ENCODE measurements at regions not wholly inside any gene's neighbourhood (a gene's known extent, or its start where the extent isn't known, plus 50 kb on each side); places are given as distances from the start of the nearest gene placed in this dataset.
"Not testable (repeated sequence)": the region's sequence is repeated elsewhere in the genome, so short reads cannot be mapped to it uniquely, and the experiment has no call there.

DNA sequence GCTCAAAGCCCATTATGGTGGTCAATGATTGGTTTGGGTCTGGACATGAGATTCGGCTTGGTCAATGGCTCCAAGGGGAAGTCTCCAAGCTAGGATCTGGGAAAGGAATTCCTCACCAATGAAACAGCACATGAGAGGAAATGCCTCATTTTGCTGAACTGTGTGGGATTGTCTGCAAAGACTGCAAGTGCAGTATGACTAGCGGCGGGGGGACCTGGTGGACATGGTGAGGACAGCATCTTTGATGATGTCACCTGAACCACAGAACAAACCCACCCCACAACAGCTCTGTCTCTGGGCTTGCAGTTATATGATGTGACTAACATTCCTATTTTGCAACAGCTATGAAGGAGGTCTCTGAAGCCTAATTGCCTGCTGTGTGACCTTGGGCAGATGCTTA, 50.6 kb upstream of the NKD1 start:
- no peak overlapping the region for H3K4me3 ChIP-seq (ENCODE audit: low read depth, low read length)

DNA sequence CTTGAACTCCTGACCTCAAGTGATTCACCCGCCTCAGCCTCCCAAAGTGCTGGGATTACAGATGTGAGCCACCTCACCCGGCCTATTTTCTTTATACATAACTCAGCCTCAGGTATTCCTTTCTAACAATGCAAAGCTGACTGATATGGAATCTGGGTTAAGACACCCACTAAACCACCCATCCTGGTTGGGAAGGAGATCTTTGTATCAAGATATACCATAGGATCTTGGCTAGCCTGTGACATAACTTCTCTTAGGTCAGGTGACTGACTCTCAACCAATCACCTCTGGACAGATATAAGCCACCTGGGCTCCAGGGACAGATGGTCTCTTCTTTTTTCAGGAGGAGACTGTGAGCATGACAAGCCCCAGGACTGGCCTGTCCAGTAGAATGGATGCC, 51.2 kb upstream of the NKD1 start:
- H3K4me3 ChIP-seq (ENCODE audit: low read depth, low read length), result no peak overlapping the region

DNA sequence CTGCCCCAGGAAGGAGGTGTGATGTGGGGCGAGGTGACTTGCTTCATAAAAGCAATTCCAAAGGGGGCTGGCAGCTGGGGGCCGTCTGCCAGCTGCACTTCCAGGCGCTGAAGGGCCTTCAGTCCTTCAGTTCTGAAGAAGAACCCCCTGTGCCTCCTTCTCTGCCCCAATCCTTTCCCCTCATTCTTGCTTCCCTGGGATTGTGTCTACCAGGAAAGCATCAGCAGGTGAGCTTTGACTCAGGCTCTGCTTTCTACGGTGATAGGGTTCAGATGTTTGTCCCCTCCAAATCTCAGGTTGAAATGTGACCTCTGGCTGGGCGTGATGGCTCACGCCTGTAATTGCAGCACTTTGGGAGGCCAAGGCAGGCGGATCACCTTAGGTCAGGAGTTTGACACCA, 52.5 kb upstream of the NKD1 start:
- H3K4me3 ChIP-seq (ENCODE audit: low read depth, low read length), result no peak overlapping the region

DNA sequence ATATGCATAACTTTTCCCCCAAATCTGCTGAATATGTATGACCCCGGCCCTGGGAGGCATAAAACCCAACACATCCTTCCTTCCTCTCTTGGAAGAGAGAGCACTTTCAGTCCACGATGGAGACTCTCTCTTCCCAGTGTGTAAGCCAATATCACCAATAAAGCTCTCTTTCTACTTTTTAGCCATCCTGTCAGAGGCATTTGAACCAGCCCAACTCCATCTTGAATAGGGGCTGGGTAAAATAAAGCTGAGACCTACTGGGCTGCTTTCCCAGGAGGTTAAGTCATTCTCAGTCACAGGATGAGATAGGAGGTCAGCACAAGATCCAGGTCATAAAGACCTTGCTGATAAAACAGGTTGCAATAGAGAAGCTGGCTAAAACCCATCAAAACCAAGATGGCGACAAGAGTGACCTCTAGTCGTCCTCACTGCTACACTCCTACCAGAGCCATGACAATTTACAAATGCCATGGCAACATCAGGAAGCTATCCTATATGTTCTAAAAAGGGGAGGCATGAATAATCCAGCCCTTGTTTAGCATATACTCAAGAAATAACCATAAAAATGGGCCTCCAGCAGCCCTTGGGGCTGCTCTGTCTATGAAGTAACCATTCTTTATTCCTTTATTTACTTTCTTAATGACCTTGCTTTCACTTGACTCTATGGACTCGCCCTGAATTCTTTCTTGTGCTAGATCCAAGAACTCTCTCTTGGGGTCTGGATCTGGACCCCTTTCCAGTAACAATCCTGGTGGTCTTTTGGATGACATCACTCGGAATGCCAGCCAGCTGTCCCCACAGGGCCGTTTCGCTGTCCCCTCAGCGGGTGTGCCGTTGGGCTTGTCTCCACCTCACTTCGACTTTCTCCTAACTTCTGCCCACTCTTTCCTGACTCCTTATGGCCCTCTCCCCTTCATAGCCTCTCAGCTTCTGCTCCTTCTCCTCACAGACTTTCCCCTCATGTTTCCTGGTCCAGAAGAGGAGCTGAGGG, 53.4 kb upstream of the NKD1 start:
- H3K4me3 ChIP-seq (ENCODE audit: low read depth, low read length), result no peak overlapping the region

DNA sequence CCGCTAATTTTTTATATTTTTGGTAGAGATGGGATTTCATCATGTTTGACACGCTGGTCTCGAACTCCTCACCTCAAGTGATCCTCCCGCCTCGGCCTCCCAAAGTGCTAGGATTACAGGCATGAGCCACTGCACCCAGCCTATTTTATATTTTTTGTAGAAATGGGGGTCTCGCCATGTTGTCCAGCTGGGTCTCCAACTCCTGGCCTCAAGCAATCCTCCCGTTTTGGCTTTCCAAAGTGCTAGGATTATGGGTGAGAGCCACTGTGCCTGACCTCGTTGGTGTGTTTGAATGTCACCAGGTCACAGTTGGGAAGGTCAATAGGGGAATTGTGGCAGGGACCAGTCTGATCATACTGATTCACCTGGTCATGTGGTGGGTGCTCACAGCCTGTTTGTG, 56.7 kb upstream of the NKD1 start:
- H3K4me3 ChIP-seq (ENCODE audit: low read depth, low read length), result no peak overlapping the region

DNA sequence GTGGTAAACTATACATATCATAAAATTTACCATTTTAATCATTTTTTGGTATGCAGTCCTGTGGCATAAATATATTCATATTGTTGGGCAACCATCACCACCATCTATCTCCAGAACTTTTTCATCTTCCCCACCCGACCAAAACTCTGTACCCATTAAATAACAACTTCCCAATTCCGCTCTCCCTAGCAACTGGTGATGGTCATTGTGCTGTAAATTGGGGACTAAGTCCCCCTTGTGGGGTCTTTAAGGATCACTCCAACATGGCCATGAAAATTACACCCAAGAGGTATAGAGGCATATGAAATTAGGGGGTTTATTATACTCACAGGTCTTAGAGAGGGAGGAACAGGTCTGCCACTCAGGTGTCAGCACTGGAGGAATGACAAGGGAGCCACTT, 57.4 kb upstream of the NKD1 start:
- H3K4me3 ChIP-seq (ENCODE audit: low read depth, low read length), result no peak overlapping the region

DNA sequence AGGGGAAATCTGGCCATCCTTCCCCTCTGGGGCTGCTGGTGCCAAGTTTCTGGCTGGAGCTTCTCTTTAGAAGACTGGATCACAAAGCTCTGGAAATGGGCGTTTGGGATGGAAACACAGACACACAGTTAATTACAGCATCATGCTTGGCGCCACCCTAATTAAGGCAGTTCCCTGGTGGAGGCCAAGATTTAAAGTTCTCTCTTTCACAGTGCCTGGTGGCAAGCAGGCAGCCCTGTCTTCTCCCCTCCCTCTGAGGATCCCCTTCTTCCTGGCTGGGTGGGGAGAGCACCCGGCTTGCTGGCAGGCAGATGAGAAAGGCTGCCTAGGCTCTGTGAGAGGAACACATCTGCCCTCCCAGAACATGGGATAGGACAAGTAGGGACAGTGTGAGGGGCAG, 59.0 kb upstream of the NKD1 start:
- no peak overlapping the region for H3K4me3 ChIP-seq (ENCODE audit: low read depth, low read length)

DNA sequence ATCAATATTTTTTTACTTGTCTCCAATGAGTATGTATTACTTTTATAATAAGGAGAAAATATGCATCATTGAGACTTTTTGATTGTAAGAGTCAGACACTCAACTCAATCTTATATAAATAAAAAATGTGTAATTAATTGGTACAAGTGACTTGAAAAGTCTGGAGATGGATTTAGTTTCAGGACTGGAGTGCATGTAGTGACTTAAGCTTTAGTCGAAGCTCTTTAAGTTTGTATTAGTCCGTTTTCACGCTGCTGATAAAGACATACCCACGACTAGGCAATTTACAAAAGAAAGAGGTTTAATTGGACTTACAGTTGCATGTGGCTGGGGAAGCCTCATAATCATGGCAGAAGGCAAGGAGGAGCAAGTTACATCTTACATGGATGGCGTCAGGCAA, 60.7 kb upstream of the NKD1 start:
- H3K4me3 ChIP-seq (ENCODE audit: low read depth, low read length), result no peak overlapping the region

DNA sequence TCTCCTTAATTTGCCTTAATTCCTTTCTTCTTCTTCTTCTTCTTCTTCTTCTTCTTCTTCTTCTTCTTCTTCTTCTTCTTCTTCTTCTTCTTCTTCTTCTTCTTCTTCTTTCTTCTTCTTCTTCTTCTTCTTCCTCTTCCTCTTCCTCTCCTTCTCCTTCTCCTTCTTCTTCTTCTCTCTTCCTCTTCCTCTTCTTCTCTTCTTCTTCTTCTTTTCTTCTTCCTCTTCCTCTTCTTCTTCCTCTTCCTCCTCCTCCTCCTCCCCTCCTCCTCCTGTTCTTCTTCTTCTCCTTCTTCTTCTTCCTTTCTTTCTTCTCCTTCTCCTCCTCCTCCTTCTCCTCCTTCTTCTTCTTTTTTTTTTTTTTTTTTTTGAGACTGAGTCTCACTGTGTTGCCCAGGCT, 62.0 kb upstream of the NKD1 start:
- H3K4me3 ChIP-seq (ENCODE audit: low read depth, low read length), result not testable (repeated sequence)

DNA sequence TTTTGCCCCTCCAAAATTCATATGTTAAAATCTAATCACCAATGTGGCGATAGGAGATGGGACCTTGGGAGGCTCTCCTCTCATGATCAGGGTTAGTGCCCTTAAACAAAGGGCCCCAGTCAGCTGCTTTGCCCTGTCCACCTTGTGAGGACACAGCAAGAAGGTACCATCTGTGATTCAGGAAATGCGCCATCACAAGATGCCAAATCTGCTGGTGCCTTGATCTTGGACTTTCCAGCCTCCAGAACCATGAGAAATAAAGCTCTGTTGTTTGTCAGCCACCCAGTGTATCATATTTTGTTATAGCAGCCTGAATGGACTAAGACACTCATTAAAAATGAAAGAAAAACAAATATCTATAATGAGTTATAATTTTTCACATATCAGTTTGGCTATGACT, 63.0 kb upstream of the NKD1 start:
- no peak overlapping the region for H3K4me3 ChIP-seq (ENCODE audit: low read depth, low read length)

DNA sequence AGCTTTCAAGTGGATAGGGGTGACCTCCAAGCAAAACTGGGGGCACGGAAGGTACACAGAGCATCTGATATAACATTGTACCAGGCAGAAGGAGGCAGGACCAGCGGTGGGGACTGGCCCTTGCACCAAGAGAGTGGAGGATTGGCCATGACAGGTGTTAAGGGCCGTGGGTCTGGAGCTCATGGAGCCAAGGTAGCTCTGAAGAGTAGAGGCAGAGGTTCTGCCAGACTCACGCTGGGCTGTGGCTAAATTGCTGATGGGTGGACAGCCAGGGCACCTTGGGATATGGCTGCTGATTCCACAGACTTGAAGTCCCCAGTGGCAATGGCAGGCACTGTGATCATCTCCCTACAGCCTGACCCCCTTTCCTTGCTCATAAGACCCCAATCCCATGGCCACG, 65.9 kb upstream of the NKD1 start:
- no peak overlapping the region for H3K4me3 ChIP-seq (ENCODE audit: low read depth, low read length)

DNA sequence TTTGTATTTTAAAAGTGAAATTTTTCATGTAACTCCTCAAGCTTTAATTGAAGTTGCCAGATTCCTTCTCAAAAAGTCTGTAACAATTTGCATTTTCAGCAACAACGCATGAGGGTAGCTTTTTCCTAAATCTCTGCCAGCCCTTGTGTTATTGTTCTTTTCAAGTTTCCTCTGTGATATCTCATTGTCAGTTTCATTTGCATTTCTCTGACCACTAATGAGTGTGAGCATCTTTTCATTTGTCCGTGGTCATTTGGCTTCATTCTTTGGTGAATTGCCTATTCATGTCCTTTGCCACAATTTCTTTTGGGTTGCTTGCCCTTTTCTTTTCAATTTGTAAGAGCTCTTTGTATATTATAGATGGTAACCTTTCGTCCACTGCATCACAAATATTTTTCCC, 68.0 kb upstream of the NKD1 start:
- no peak overlapping the region for H3K4me3 ChIP-seq (ENCODE audit: low read depth, low read length)

DNA sequence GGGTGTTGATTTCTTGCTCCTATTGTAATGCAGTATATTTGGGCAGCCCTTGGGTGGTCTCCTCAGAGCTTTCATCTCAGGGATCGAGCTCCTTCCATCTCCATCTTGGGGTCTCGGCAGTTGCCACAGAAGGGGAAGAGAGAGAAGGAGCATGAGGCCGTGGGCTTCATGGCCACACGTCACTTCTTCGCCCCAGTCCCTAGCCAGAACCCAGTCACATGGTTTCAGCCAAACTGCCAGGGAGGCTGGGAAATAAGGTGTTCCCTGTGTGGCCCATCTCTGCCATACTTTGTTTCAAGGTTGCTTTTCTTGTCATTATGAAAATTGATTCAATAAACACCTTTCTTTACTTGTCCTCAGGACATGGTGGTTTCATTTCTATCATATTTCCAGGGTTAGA, 68.4 kb upstream of the NKD1 start:
- H3K4me3 ChIP-seq (ENCODE audit: low read depth, low read length), result no peak overlapping the region

DNA sequence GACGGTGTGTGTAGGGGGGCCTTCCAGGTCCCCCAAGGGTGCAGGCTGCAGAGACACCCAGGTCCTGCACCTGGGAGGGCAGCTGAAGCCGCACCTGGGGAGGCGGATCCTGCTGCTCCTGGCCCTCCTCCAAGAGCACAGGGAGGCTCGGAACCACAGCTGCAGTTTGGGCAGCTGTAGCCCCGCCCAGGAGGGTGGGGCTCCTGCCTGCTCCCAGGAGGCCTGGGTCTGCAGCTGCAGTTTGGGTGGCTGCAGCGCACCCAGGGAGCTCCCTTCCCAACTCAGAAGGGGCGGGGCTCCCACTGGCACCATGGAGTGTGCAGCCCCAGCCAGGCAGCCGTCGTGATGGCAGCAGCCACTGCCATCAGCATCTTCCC, 69.4 kb upstream of the NKD1 start:
- no peak overlapping the region for H3K4me3 ChIP-seq (ENCODE audit: low read depth, low read length)

DNA sequence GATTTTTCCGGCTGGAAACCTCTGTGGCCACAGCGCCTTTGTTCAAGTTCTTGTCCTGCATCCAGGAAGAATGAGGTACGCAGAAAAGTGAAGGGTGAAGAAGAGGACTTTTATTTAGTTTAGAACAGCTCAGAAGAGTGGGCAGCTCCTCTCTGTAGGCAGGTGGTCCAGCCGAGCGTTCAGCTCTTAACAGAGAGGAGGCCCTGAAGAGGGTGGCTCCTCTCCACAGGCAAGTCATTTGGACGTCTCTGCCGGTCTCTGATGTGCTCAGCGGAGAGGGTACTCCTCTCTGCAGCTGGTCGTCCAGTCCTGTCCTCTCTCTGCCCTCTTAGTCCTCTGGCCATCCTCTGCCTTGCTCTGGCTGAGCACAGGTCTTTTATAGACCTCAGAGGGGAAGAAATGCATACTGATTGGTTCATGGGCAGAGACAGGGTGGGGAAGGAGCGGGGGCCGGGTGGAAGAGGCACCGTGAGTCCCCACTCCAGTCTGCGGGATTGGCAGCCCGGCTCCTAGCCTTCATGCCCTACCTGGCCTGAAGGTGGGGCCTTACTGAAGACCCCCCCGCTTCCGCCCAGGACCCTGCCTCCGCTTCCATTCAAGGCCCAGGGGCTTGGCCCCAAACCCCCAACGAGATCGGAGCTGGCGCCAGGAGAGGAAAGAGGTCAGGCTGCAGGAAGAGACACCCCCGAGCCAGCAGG, 70.0 kb upstream of the NKD1 start:
- no peak overlapping the region for H3K4me3 ChIP-seq (ENCODE audit: low read depth, low read length)

DNA sequence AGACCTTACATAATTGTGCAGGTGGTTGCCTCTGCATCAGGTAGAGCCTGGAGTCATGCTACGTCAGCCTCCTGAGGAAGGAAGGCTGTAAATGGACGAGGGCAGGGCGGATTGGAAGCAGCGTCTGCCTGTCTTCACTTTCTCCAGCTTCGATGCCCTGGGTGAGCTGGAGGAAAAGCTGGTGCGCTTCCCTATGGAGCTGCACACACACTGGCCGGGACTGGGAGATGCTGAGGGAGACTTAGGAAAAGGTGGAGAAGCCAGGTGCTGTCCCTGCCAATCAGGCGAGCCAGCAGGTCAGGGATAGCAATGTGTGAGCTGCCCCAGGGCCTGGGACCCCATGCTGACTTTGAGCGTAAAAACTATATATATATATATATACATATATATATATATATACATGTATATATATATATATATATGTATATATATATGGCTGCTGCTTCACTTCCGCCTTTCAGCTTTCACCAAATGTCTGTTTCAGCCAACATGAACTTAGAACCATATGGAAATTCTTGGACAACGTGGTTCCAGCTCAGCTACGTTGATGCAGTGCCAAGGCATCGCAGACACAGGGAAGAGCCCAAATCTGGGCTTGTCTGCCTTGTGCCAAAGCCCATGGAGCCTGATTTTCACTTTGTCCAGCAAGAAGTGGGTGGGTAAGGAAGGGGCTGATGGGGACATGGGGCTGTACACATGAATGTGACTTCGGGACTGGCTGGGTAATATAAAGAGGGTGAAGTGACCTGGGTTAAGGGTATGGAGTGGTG, 71.5 kb upstream of the NKD1 start:
- no peak overlapping the region for H3K4me3 ChIP-seq (ENCODE audit: low read depth, low read length)

DNA sequence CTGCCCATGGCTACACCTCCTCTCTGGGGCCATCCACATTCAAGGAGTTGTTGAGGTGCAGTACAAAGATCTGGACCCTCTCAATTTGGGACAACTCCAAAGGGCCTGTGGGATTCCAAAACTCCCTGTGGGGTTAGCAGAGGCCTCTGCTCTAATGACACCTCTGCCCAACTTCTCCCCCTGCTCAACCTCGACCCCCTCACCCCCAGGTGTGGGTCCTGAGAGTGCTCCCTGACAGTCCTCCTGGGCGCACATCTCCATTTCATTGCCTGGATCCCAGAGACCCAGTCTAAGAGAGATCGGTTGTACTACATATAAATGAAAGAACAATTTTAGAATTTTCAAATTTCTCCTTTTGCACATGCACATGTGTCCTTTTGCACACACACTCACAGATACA, 73.0 kb upstream of the NKD1 start:
- no peak overlapping the region for H3K4me3 ChIP-seq (ENCODE audit: low read depth, low read length)

DNA sequence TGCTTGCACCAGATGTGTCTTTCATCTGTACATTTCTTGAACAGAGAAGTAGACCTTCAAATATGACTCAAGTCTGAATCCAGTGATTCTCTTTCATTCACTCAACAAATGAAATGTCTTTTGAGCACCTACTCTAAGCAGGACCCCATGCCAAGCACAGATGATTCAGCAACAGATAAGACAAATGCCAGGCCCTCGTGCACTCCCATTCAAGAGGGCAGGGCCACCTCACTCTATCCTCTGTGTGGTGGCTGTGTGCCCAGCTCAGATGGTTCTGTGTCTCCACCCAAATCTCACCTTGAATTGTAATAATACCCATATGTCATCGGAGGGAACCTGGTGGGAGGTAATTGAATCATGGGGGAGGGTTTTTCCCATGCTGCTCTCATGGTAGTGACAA, 74.1 kb upstream of the NKD1 start:
- H3K4me3 ChIP-seq (ENCODE audit: low read depth, low read length), result no peak overlapping the region

DNA sequence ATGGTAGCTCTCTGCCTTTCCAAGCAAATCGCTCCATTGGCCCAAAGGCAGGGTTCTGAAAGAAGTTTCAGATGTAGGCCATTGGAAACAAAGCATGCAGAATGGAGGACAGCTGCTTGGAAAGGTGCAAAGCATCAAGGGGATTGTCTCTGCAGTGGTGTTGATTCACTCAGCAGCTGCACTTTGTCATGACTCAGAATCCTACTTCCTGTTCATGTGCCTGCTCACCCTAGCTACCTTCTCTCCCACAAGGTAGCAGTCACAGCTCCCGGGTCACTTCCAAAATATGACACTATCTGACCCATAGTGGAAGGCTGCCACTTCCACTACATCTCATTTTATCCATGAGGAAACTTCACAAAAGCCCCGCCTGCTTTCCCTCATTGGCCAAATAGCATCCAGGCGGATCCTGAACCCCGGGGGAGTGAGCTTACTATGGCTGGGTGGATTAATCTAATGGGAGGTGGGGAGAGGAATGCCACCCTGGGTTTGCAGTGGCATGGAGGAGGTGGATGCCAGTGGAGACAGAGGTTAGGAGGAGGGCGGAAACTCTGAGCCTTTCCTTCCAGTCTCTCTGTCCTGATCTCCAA, 74.7 kb upstream of the NKD1 start:
- no peak overlapping the region for H3K4me3 ChIP-seq (ENCODE audit: low read depth, low read length)

DNA sequence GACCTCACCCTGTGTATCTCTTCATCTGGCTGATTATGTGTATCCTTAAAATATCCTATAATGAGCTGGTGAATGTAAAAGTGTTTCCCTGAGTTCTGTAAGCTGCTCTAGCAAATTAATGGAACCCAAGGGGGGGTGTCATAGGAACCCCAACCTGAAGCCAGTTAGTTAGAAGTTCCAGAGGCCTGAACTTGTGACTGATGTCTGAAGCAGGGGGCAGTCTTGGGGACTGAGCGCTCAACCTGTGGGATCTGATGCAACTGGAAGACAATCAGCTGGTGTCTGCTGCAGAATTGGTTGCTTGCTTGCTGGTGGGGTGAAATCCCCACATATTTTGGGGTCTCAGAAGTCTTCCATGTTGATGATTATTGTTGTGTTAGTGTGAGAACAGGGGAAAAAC, 75.7 kb upstream of the NKD1 start:
- no peak overlapping the region for H3K4me3 ChIP-seq (ENCODE audit: low read depth, low read length)

DNA sequence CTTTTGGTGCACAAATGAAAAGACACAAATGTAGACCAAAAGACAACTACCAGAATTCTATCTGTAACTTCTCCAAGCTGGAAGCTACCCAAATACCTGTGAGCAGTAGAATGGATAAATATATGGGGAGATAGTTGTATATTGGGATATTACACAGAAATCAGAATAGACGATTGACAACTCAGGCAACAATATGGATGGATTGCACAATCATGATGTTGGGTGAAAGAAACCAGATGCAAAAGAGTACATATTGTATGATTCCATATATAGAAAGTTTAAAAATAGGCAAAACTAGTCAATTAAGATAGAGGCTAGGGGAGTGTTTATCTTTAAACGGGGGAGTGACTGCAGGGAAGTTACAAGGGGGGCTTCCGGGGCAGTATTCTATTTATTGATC, 77.5 kb upstream of the NKD1 start:
- H3K4me3 ChIP-seq (ENCODE audit: low read depth, low read length), result no peak overlapping the region

Data from iPS-11a (cell line).